Stimulated activated CD4-positive, alpha-beta T cell treated with anti-CD3 and anti-CD28 coated beads, Interleukin-2, amount 100 ng/mL, for 48 hours (primary cell): ENCODE measurements at regions not wholly inside any gene's neighbourhood (a gene's known extent, or its start where the extent isn't known, plus 50 kb on each side); places are given as distances from the start of the nearest gene placed in this dataset.
"Not testable (repeated sequence)": the region's sequence is repeated elsewhere in the genome, so short reads cannot be mapped to it uniquely, and the experiment has no call there.

Experiments used
- DNase-seq, 2 donors: peaks; one replicate each; pipeline ENCODE4 v3.0.0-alpha.2; 2020

- DNase-seq = no peak
Observed at GRCh38 chr17:52696362-52696761, 537.8 kb upstream of the CA10 start.

DNA sequence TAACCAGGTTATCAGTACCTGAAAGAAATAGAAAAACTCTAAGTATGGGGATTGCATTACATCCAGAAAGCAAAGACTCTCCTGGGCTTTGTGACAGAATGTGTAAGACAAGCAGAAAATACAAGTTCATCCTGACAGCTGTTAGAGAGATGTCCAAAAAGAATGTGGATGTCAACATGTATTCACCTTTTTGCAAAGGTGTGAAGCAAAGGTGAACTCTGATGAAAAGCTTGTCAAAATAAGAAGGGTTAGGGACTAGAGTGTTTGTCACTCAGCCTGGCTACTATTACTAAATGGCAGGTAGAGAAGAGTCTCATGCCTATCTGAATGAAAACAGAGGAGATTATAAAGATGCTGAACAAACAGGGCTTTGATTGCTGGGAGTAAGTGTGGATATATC is 527.6 kb upstream of the CA10 start:
- DNase-seq = no peak

DNA sequence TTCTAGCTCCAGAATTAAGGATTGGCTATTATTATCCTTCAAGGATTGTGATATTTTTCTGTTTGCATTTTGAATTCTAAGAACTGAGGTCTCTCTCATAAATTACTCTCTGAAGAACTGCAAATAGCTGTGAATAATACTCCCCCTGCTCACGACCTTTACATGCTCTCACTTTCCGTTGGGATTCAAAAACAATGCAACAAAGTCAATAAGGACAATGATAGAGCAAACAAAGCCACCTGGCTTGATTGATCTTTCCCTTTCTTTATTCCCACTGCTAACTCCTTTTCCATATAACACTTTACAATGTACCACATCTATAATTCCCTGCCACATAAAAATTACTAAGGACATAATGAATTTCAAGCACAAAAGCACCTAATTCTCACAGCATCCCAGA is 523.0 kb upstream of the CA10 start:
- DNase-seq = no peak

DNA sequence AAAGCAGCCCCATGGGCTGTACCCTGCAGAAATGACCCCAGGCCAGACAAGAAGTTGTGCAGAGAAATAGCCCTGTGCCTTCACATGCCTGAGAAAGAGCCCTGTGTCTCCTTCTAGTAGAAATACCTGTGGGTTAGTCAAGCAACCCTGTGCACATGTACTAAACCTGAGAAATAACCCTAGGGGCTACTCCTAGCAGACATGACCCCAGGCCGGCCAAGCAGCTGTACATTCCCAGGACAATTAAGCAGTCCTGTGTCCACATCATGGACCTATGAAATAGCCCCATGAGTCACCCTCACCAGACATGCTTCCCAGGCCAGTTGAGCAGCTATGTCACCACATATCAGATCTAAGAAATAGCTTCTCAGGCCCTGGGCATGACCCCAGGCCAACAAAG is 519.7 kb upstream of the CA10 start:
- DNase-seq = no peak

GRCh38 chr17:52674686-52675085 is 516.2 kb upstream of the CA10 start:
- DNase-seq = no peak

DNA sequence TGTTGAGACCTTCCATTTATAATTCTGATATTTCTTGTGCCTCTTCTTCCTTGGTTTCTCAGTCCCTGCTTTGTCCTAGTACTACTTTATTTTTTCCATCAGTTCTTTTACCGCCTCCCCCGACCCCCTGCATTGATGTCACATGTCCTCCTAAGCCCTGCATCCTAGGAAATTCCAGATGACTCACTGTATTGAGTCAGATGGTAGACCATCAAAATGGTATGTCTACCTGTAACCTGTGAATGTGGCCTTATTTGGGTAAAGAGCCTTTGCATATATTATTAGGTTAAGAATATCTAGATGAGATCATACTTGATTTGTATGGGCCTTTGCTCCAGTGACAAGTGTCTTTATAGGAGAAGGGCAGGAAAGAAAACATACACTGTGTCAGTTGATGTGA is 515.3 kb upstream of the CA10 start:
- no peak for DNase-seq

DNA sequence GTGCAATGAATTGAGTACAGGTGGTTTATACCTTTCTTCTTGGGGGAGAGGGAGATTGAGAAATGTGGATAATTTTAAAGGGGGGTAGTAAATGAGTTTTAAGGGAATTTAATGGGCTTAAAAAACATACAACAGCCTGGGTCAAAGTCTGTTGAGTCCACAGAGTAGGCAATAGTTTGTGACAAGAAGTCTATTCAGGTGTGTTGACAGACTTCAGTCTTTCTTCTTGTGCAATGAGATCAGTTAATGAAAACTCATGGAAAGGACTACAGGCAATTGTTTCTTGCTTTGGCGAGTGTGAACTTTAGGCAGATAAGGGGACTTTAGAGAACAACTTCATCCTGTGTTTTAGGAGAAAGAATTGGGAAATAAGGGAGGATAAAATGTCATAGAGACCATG is 507.8 kb upstream of the CA10 start:
- no peak for DNase-seq

GRCh38 chr17:52660692-52661091 is 502.2 kb upstream of the CA10 start:
- no peak for DNase-seq

- DNase-seq = no peak
Observed at GRCh38 chr17:52653014-52653413, 494.5 kb upstream of the CA10 start.

GRCh38 chr17:52648995-52649394 is 490.5 kb upstream of the CA10 start:
- DNase-seq = no peak

DNA sequence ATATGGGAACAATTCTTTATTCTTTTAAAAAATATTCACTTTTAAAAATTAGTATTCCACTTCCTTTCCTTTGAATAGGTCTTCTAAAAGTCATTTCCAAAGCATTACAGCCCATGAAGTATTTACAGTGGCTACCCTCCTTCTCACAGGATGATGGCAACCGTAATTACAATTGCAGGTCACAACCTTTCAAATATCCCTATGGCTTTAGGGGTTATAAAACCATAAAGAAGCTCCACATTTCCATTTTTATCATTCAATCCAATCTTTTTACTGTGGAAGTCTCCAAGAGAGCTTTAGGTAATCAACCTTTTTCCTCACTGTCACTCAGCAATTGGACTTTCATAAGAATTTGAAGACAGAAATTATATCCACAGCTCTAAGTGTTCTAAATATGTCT is 488.9 kb upstream of the CA10 start:
- DNase-seq = no peak

DNA sequence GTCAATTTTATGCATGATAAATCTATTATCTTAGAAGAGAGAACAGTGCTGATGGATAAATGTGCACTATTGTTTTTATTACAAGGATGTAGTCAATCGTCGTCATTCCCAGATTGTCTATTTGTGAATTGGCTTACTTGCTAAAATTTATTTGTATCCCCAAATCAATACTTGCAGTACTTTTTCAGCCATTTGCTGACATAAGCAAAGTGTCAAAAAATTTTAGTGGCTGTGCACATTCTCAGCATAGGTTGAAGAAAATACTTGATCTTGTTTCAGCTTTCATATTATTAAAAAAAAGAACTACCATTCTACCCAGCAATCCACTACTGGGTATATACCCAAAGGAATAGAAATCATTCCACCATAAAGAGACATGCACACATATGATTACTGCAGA is 477.9 kb upstream of the CA10 start:
- no peak for DNase-seq

GRCh38 chr17:52606590-52606989 is 448.1 kb upstream of the CA10 start:
- DNase-seq = no peak

- no peak for DNase-seq
Observed at GRCh38 chr17:52606098-52606497, 447.6 kb upstream of the CA10 start.

- DNase-seq = no peak
Observed at GRCh38 chr17:52604105-52604504, 445.6 kb upstream of the CA10 start.

DNA sequence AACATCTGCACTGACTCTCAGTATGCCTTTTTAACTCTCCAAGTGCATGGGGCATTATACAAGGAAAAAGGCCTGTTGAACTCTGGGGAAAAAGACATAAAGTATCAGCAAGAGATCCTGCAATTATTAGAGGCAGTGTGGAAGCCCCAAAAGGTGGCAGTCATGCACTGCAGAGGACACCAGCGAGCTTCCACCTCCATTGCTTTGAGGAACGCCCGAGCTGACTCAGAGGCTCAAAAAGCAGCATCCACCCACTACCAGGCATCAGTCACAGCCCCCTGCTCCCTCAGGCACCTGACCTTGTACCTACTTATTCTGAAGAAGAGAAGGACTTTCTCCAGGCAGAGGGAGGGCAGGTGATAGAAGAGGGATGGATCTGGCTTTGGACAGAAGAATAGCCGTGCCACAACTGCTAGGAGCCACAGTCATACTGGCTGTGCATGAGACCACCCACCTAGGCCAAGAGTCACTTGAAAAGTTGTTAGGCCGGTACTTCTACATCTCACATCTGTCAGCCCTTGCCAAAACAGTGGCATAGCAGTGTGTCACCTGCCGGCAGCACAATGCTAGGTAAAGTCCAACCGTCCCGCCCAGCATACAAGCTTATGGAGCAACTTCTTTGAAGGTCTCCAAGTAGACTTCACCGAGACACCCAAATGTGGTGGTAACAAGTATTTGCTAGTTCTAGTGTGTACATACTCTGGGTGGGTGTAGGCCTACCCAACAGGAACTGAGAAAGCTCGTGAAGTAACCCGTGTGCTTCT is 439.1 kb upstream of the CA10 start:
- not testable (repeated sequence) for DNase-seq

DNA sequence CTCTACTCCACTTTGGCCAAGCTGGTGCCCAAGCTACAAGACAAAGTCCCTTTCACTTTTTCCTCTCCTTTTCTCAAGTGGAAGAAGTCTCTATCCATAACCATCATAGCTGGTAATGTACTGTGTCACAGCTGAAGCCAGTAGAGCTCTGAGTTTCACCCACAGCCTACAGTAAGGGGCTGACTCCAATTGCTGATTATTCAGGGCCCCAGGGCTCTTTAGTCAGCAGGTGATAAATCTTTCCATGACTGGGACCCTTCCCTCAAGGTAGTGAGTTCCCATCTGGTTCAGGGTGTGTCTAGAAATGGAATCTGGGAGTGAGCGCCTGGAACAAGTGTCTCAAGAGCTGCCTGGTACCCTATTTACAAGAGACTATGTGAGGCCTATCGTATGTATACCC is 436.0 kb upstream of the CA10 start:
- no peak for DNase-seq

- DNase-seq = no peak
Observed at GRCh38 chr17:52546990-52547389, 388.5 kb upstream of the CA10 start.

DNA sequence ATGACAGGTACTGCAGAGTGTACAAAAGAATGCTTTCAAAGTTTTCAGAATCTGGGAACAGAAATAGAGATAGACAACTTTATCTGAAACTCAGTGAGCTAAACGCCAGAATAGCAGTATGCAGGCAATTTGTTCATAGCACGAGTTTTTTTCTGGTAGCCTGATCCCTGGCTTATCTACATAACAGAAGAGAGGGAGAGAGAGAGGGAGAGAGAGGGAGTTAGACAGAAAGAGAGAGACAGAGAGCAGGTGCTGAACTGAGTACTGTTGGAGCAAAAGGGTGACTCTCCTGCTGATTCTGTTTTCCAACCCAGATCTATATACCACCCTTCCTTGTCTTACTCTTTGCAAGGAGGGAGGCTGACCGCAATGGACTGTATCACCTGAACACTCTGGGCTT is 388.0 kb upstream of the CA10 start:
- DNase-seq = no peak

GRCh38 chr17:52537421-52537820 is 378.9 kb upstream of the CA10 start:
- DNase-seq = no peak

- no peak for DNase-seq
Observed at GRCh38 chr17:52536489-52536888, 378.0 kb upstream of the CA10 start.

GRCh38 chr17:52532373-52532772 is 373.9 kb upstream of the CA10 start:
- no peak for DNase-seq

- DNase-seq = no peak
Observed at GRCh38 chr17:52524096-52524637, 365.7 kb upstream of the CA10 start.

DNA sequence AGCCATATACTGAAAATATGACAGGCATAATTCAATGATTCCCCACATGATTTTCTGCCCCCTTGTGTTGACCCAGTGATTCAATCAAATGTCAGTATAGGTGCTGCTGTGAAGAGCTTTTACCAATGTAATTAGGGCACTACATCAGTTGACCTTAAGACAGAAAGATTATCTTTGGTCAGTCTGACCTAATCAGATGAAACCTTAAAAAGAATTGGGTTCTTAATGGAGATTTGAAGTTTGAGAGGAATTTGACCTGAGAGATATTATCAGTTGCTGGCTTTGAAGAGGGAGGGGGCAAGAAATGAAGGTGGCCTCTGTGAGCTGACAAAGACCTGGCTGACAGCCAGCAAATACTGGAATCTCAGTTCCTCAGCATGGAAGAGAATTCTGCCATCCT is 358.7 kb upstream of the CA10 start:
- no peak for DNase-seq

DNA sequence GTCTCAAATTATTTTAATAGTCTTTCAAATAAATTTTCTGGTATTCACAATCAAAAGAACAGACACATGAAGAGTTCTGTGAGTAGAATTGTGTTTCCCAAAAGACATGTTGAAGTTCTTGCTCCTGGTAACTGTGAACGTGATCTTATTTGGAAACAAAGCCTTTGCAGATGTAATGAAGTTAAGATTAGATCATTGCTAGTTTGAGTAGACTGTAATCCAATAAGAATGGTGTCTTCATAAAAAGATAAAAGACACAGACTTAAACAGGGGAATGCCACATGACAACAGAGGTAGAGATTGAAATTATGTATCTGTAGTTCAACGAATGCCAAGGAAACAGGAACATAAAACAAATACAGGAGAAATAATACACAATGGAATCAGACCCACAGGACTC is 357.4 kb upstream of the CA10 start:
- no peak for DNase-seq
